ENCODE measurements at regions not wholly inside any gene's neighbourhood (a gene's known extent, or its start where the extent isn't known, plus 50 kb on each side); places are given as distances from the start of the nearest gene placed in this dataset.

DNA sequence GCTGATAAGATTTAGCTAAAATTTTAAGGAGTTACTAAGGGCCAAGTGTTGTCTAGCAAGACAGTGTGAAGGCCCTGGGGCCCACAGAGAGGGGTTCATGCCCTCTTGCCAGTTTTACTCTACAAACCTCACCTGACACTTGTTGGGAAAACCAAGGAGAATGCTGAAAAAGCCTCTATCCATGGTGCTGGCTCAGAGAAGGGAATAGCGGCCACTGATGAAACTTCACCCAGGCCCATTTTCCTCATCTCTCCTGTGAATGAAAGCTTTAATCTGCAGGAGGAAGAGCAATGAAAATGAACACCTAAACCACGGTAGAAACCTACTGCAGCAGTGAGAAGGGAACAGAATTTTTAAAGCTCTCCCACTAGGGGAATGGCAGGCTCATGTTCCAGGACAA, 317.3 kb upstream of the CNR1 start:
- TF ChIP-seq, protein P1, sequence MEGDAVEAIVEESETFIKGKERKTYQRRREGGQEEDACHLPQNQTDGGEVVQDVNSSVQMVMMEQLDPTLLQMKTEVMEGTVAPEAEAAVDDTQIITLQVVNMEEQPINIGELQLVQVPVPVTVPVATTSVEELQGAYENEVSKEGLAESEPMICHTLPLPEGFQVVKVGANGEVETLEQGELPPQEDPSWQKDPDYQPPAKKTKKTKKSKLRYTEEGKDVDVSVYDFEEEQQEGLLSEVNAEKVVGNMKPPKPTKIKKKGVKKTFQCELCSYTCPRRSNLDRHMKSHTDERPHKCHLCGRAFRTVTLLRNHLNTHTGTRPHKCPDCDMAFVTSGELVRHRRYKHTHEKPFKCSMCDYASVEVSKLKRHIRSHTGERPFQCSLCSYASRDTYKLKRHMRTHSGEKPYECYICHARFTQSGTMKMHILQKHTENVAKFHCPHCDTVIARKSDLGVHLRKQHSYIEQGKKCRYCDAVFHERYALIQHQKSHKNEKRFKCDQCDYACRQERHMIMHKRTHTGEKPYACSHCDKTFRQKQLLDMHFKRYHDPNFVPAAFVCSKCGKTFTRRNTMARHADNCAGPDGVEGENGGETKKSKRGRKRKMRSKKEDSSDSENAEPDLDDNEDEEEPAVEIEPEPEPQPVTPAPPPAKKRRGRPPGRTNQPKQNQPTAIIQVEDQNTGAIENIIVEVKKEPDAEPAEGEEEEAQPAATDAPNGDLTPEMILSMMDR (IDR thresholded peaks at IDR 0.05; ENCODE audit: borderline replicate concordance, extremely low read depth, low read length, poor library complexity, severe bottlenecking) = no peak
- TF ChIP-seq EZH2 (IDR thresholded peaks at IDR 0.05; ENCODE audit: borderline replicate concordance, low read depth, low read length, severe bottlenecking) = no peak

DNA sequence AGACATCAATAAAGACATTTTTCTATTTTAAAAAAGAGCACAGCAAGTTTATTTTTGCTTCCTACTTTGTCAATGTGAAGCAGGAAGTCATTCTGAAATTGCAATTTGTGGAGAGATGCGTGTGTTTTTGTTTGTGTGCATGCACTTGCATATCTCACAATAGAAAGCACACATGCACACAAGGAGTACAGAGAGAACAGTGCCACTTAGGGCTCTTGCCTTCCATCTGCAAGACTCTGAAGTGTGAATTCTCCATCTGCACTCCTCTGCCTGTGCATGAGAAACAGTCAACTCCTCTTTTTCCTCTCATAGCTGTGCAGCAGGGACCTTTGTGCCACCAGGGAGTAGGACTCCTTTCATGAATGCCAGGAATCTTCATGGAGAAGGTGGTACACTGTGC, 316.3 kb upstream of the CNR1 start:
- Histone ChIP-seq H3K4me3 (ENCODE audit: low read depth in 1 of 2, low read length in 2 of 2) (no peak overlapping the region), H4K20me1 (ENCODE audit: insufficient read depth, low read length) (no peaks in the 10 kb centered on the region), H3K36me3 (ENCODE audit: insufficient read depth, low read length) (no peaks in the 10 kb centered on the region), H3K9me3 (ENCODE audit: insufficient read depth, low read length, severe bottlenecking) (peaks cover 4% of the 10 kb centered on the region), H3K9ac (ENCODE audit: low read depth, low read length) (no peak overlapping the region), H3K79me2 (ENCODE audit: insufficient read depth, low read length) (no peaks in the 10 kb centered on the region), H2AFZ (ENCODE audit: low read depth, low read length) (no peak overlapping the region), H3K27me3 (ENCODE audit: insufficient read depth, low read length, poor library complexity) (no peaks in the 10 kb centered on the region), H3K4me2 (ENCODE audit: insufficient read depth, low read length) (no peak overlapping the region), H3K4me1 (ENCODE audit: insufficient read depth, low read length) (no peaks in the 10 kb centered on the region), H3K27ac (ENCODE audit: low read length) (no peak overlapping the region)
- no peak for ATAC-seq (ENCODE audit: insufficient read depth, low read depth)
- TF ChIP-seq EZH2 (IDR thresholded peaks at IDR 0.05; ENCODE audit: borderline replicate concordance, low read depth, low read length, severe bottlenecking) = no peak
- TF ChIP-seq, protein P1 (IDR thresholded peaks at IDR 0.05; ENCODE audit: borderline replicate concordance, extremely low read depth, low read length, poor library complexity, severe bottlenecking) = no peak
- no peak for DNase-seq

More for the DNA sequence above, 317.3 kb upstream of the CNR1 start:
- Histone ChIP-seq H3K4me2 (ENCODE audit: insufficient read depth, low read length) (no peak overlapping the region), H2AFZ (ENCODE audit: low read depth, low read length) (no peak overlapping the region), H3K36me3 (ENCODE audit: insufficient read depth, low read length) (no peaks in the 10 kb centered on the region), H3K79me2 (ENCODE audit: insufficient read depth, low read length) (no peaks in the 10 kb centered on the region), H3K9ac (ENCODE audit: low read depth, low read length) (no peak overlapping the region), H3K4me3 (ENCODE audit: low read depth in 1 of 2, low read length in 2 of 2) (no peak overlapping the region), H4K20me1 (ENCODE audit: insufficient read depth, low read length) (no peaks in the 10 kb centered on the region), H3K27me3 (ENCODE audit: insufficient read depth, low read length, poor library complexity) (no peaks in the 10 kb centered on the region), H3K27ac (ENCODE audit: low read length) (no peak overlapping the region), H3K4me1 (ENCODE audit: insufficient read depth, low read length) (no peaks in the 10 kb centered on the region), H3K9me3 (ENCODE audit: insufficient read depth, low read length, severe bottlenecking) (peaks cover 3% of the 10 kb centered on the region)
- ATAC-seq (ENCODE audit: insufficient read depth, low read depth) = no peak
- DNase-seq = no peak

DNA sequence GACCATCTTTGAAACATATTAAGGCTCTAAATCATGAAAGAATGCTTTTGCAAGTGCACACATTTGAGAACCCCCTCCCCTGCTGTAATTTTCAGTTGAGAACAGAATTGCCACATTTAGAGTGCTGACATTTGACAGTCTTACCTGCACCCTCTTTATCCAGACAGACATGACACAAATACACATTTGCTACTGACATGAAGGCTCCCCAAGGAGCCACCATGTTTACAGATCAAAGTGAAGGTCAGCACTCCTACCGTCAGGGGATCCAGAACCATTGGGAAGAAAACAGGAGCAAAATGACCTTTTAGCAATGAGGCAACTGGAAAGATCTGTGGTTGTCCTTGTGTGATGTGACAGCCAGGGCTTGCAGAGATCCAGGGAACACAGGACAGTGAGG, 315.4 kb upstream of the CNR1 start:
- no peak for DNase-seq
- no peaks in the 10 kb centered on the region for H3K27me3 ChIP-seq (ENCODE audit: insufficient read depth, low read length, poor library complexity)
- TF ChIP-seq, protein P1 (IDR thresholded peaks at IDR 0.05; ENCODE audit: borderline replicate concordance, extremely low read depth, low read length, poor library complexity, severe bottlenecking) = no peak
- no peak for TF ChIP-seq EZH2 (IDR thresholded peaks at IDR 0.05; ENCODE audit: borderline replicate concordance, low read depth, low read length, severe bottlenecking)
- ATAC-seq (ENCODE audit: insufficient read depth, low read depth) = no peak
- H3K4me2 ChIP-seq (ENCODE audit: insufficient read depth, low read length) = no peak overlapping the region
- no peak overlapping the region for H3K27ac ChIP-seq (ENCODE audit: low read length)
- H3K36me3 ChIP-seq (ENCODE audit: insufficient read depth, low read length) = no peaks in the 10 kb centered on the region
- no peaks in the 10 kb centered on the region for H3K79me2 ChIP-seq (ENCODE audit: insufficient read depth, low read length)
- H3K9me3 ChIP-seq (ENCODE audit: insufficient read depth, low read length, severe bottlenecking) = peaks cover 7% of the 10 kb centered on the region
- H3K4me3 ChIP-seq (ENCODE audit: low read depth in 1 of 2, low read length in 2 of 2) = no peak overlapping the region
- no peaks in the 10 kb centered on the region for H4K20me1 ChIP-seq (ENCODE audit: insufficient read depth, low read length)
- no peak overlapping the region for H2AFZ ChIP-seq (ENCODE audit: low read depth, low read length)
- no peak overlapping the region for H3K9ac ChIP-seq (ENCODE audit: low read depth, low read length)
- no peaks in the 10 kb centered on the region for H3K4me1 ChIP-seq (ENCODE audit: insufficient read depth, low read length)

DNA sequence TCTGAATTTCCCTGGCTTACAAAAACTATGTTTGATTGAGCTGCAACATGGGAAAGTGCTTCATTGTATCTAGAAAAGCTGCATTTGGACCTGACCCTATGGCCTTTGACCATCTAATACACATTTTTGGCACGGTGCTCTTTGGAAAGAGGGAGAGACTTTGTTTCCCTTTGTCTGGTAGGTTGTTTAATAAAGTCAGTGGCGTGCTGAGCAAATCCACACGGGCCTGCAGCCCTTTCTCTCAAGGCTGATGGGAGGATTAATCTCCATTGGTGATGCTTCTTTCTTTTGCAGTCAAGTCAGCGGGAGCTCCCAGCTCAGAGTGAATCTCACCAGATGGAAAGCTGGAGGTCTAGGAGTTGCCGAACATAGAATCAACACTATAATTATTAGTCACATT, 314.7 kb upstream of the CNR1 start:
- Histone ChIP-seq H3K79me2 (ENCODE audit: insufficient read depth, low read length) (no peaks in the 10 kb centered on the region), H3K4me3 (ENCODE audit: low read depth in 1 of 2, low read length in 2 of 2) (no peak overlapping the region), H3K4me1 (ENCODE audit: insufficient read depth, low read length) (no peaks in the 10 kb centered on the region), H4K20me1 (ENCODE audit: insufficient read depth, low read length) (no peaks in the 10 kb centered on the region), H3K36me3 (ENCODE audit: insufficient read depth, low read length) (no peaks in the 10 kb centered on the region), H3K9me3 (ENCODE audit: insufficient read depth, low read length, severe bottlenecking) (peaks cover 7% of the 10 kb centered on the region), H3K9ac (ENCODE audit: low read depth, low read length) (no peak overlapping the region), H3K27ac (ENCODE audit: low read length) (no peak overlapping the region), H2AFZ (ENCODE audit: low read depth, low read length) (no peak overlapping the region), H3K27me3 (ENCODE audit: insufficient read depth, low read length, poor library complexity) (no peaks in the 10 kb centered on the region), H3K4me2 (ENCODE audit: insufficient read depth, low read length) (no peak overlapping the region)
- DNase-seq (no peak), ATAC-seq (ENCODE audit: insufficient read depth, low read depth) (no peak)
- no peak for TF ChIP-seq EZH2 (IDR thresholded peaks at IDR 0.05; ENCODE audit: borderline replicate concordance, low read depth, low read length, severe bottlenecking)
- TF ChIP-seq, protein P1 (IDR thresholded peaks at IDR 0.05; ENCODE audit: borderline replicate concordance, extremely low read depth, low read length, poor library complexity, severe bottlenecking) = no peak

Data from DND-41 (cell line).